Muscle of back (tissue), 3 donors: ENCODE measurements at regions not wholly inside any gene's neighbourhood (a gene's known extent, or its start where the extent isn't known, plus 50 kb on each side); places are given as distances from the start of the nearest gene placed in this dataset.
"Not testable (repeated sequence)": the region's sequence is repeated elsewhere in the genome, so short reads cannot be mapped to it uniquely, and the experiment has no call there.

Experiments used
- DNase-seq, 3 donors: peaks; one replicate each; pipeline versions ENCODE4 v3.0.0 to v3.0.0-alpha.2; 2013

DNA sequence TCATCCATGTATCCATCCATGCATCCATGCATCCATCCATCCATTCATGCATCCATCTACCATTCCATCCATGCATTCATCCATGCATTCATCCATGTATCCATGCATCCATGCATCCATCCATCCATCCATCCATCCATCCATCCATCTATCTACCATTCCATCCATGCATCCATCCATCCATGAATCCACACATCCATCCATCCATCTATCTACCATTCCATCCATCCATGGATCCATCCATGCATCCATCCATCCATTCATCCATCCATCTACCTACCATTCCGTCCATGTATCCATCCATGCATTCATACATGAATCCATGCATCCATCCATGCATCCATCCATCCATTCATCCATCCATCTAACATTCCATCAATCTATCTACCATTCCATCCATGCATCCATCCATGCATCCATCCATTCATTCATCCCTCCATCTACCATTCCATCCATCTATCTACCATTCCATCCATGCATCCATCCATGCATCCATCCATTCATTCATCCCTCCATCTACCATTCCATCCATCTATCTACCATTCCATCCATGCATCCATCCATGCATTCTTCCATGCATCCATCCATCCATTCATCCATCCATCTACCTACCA lies 257.2 kb downstream of the CRLF2 start:
- not testable (repeated sequence) for DNase-seq

DNA sequence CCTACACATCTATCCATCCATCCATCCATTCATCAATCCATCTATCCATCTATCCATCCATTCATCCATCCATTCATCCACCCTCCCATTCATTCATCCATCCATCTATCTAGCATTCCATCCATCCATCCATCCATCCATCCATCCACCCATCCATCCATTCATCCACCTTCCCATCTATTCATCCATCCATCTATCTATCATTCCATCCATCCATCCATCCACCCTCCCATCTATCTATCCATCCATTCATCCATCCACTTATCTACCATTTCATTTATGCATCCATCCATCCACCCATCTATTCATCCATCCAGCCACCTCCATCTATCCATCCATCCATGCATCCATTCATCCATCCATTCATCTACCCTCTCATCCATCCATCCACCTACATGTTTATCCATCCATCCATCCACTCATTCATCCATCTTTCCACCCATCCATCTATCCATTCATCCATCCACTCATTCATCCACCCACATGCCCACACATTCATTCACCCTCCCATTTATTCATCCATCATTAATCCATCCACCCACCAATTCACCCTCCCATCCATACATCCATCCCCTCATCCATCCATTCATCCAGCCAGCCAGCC lies 258.5 kb downstream of the CRLF2 start:
- DNase-seq = no peak

DNA sequence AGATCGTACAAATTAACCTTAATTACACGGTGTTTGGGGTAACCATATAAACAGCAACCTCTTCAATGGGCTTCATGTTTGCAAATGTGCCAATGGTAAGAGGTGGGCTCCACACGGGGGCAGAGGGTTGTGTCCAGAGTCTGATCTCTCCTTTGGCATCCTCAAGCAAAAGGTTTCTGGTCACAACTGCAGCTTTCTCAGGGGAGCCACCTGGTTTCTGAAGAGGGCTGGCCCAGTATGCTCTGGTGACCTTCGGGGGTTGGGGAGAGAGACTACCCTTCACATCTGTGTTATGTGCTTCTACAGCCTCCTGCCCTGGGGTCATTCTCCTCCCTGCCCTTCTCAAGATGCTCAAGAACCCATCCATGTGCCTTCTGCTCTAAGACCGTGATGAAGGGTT lies 259.6 kb downstream of the CRLF2 start:
- DNase-seq = no peak

DNA sequence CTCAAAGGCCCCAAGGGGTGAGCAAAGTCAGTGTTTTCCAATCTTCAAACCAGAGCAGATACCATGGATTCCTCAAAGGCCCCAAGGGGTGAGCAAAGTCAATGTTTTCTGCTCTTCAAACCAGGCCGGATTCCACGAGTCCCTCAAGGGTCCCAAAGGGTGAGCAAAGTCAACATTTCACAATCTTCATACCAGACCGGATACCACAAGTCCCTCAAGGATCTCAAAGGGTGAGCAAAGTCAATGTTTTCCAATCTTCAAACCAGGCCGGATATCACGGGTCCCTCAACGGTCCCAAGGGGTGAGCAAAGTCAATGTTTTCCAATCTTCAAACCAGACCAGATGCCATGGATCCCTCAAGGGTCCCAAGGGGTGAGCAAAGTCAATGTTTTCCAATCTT lies 265.2 kb downstream of the CRLF2 start:
- not testable (repeated sequence) for DNase-seq

DNA sequence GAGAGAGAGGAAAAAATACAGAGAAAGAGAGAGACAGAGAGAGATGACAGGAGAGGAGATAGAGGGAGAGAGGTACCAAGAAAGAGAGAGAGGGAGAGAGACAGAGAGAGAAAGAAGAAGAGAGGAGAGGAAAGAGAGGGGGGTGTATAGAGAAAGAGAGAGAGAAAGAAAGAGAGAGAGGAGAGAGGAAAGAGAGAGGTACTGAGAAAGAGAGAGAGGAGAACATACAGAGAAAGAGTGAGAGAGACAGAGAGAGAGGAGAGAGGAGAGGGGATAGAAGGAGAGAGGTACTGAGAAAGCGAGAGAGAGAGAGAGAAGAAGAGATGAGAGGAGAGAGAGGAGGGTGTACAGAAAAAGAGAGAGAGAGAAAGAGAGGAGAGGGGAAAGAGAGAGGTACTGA lies 269.4 kb downstream of the CRLF2 start:
- DNase-seq = no peak

DNA sequence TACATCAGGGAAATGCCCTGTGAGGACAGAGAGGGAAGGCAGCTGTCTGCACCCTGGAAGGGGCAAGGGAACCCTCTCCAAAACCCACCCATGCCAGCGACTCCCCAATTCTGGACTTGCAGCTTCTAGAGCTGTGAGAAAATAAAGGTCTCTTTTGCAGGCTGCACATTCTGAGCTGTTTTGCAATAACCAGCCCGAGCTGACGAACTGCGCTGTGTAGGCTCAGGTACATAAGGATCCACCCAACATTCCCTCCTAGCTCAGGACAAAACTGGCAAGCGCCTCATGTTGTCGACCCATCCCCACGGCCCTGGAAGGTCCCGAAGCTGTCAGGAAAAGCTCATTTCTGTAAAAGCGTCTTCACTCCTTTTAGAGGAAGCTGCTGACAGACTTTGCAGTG lies 271.8 kb downstream of the CRLF2 start:
- no peak for DNase-seq

DNA sequence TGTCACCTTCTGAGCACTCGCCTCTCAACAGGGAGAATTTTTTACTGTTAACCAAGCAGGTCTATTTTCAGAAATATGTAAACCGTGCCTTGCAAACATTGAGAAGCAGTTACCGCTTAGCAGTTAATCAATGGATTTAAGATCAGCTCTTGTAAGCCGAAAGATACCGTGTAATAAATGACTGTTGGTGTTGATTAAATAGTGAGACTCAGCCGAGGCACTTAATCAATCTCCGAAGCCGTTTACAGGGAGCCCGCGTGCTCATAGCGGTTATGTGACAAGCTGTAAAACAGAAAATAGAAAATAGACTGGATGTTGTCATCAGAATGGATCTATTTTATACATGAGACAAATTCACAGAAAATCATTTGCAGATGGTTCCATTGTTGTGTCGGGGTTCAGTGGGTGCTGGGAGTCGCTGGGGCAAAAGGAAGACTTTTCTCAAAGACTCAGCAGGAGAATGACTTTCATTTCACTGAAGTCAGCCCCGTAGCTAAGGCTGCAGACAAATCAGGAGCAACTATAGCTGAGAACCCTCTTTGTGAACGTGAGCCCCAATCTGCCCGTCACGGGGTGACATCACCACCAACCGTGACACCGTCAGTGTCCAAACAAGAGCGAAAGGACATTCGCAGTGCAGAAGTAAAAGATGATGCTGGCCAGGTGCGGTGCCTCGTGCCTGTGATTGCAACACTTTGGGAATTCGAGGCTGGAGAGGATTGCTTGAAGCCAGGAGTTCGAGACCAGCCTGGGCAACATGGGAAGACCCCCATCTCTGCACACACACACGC lies 275.3 kb downstream of the CRLF2 start:
- DNase-seq = no peak

DNA sequence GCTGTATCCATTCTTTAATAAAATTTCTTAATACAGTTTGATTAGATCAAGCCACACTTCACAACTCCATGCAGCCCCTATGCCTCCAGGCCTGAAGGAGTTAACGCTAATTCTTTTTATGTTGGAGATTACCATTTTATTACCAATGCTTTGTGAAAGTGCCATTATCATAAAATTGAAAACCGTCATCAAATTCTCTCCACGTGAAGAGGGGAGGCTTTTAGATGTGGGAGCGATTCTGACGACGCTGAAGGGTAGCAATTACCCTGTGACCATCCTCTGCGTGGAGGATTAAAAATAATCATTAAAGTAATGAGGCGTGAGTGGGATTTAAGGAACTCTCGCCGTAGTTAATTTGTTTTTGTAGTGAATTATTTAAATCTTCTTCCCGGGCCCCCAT lies 278.8 kb downstream of the CRLF2 start:
- no peak for DNase-seq

DNA sequence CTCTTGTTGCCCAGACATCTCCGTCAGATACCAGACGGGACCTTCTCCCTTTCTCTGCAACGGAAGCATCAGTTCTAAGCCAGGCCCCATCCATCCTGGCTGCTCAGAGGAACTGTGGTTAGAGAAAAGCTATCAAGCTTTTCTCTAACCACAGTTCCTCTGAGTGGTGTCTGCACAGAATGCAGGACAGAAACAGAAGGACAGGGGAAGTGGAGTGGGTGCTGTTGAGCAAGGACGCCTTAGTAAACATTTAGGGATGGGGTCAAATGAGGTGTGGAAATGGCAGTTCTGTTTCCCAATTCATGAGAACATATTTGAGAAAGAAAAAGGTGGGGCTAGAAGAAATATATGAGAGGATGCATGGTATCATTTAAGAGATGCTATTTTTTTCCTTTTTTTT lies 283.8 kb downstream of the CRLF2 start:
- no peak for DNase-seq

DNA sequence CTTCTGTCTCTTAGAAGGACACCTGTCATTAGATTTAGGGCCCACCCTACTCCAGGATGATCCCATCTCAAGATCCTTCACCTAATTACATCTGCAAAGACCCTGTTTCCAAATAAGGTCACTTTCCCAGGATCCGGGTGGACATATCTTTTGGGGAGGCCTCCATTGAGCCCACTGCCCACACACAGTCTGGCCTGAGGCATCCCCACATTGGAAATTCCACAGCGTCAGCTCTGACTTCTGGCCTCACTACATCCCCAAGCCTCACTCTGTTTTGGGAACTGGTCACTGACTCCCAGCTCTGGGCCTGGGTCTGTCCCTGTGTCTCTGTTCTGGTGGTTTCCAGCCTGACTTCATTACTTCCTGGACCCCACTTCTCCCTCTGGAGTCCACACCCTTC lies 285.5 kb downstream of the CRLF2 start:
- DNase-seq = no peak

DNA sequence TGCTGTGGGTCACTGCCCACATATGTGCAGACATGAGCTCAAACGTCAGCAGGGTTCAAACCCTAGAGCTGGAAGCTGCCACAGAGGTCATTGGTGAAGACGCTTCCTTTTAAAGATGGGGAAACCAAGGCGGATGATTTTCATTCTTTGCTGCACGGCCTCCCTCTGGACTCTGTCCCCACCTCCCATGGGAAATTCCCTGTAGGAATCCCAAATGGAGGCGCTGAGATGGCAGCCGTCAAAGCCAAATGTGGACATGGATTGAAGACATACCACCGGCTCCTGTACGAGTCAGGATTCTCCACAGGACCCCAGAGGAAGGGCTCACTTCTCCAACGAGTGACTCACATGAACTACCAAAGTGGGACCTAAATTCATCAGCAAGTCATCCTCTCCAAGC lies 286.4 kb downstream of the CRLF2 start:
- no peak for DNase-seq

DNA sequence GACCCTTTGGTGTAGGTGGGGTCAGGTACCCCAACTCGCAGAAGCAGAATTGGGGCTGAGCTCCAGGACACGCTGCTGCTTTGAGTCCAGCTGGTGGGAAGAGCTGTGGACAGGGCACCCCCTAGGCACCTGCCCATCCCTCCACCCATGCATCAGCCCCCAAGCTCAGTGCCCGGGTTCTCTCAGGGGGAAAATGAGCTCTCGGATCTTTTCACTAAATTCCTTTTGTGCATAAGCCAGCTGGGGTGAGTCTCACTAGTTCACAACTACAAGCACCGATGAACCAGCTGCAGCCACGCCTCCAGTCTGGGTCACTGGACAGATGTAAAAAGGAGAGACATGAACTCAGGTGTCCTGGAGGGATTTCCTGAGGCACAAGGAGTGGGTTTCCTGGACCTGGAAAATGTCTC lies 286.8 kb downstream of the CRLF2 start:
- DNase-seq = no peak

DNA sequence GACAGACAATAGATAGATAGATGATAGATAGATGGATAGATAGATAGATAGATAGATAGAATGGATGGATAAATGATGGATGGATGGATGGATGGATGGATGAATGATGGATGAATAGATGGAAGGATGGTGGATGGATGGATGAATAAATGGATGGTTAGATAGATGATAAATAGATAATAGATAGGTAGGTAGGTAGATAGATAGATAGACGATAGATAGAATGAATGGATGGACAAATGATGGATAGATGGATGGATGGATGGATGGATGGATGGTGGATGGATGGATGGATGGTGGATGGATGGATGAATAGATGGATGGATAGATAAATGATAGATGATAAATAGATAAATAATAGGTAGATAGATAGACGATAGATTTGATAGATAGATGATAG lies 287.4 kb downstream of the CRLF2 start:
- no peak for DNase-seq

DNA sequence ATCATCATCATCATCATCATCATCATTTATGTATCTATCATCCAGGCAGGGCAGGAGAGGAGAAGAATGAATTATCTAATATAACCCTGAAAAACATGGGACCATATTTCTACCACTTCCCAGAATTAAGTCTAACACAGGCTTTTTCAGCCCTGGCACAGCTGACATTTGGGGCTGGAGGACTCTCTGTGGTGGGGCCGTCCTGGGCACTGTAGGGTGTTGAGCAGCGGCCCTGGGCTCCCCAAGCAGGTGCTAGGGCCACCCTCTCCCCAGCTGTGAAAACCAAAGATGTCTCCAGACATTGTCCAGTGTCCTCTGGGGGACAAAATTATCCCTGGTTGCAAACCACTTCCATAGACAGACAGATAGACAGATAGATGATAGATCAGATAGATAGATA lies 288.4 kb downstream of the CRLF2 start:
- DNase-seq = no peak

DNA sequence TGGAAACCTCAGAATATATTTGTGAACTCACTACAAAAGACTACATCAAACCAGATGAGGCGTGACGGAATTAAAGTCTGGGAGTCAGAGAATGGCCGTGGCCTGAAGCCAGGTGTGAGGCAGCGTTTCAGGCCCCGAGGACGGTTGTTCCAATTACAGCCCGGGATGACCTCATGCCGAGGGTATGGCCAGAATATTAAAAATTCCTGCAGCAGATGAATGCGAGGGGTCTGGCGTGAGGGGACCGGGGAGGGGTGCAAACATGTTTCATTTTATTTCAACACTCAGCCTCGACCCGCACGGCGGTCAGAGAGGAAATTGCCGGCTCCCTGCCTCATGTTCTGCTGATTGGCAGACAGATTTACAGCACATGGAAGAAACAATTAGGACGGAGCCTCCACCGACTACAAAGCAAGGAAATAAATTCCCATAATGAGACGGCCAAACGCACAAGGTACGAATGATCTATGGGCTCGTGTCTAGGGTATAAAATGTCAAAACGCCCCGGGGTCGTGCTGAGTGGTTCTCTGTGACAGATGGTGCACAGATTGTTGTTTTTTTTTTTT lies 289.7 kb downstream of the SHOX start:
- DNase-seq = peak; percentile 85 to 95 (median 89)

DNA sequence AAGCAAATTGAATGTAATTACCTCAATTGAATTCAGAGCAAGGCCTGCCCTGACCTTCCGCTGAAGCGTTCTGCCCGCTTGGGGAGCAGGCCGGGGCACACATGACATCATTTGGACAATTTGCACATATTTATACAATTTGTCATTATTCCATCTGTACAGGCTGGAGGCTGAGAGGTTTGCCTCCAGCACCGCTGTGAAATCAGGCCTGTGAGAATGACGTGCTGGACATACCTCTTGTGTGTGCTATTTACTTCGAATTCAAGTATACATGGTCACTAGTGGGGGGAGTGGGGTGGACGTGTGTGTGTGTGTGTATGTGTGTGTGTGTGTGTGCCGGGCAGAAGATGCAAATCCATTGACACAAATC lies 285.6 kb downstream of the SHOX start:
- no peak for DNase-seq

DNA sequence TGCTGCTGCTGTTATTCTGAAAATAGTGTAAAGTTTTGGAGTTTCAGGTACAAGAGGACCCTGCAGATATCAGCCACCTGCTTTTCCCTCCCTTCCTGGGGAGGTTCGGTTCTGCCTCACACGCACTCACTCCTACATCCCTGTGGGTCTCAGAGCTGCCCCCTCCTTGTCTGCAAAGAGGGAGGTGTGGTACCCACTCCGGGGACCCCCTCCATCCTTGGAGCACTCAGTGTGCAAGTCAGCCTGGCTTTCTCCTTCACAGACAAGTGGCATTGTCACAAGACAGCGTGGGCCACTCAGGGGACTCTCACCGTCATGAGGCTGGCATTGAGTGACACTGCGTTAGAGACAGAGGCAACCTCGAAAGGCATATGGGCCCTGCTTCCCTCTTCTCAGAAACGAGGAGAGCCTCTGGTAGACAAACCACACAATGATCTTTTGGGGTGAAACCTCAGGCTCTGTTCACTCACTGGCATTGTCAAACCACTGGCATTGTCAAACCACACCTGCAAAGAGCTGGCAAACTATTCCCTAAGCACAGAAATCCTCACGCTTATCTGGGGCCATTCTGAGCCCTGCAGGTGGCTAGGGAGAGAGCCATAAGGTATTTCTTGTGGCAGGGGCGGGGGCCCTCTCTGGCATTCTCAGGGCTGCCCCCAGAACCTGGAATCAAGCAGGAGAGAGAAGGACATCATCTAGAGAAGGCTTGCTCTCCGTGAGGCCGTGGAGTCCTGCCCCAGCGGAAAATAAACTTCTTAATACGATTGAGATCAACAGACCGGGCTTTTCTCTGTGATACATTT lies 285.0 kb downstream of the SHOX start:
- no peak for DNase-seq

DNA sequence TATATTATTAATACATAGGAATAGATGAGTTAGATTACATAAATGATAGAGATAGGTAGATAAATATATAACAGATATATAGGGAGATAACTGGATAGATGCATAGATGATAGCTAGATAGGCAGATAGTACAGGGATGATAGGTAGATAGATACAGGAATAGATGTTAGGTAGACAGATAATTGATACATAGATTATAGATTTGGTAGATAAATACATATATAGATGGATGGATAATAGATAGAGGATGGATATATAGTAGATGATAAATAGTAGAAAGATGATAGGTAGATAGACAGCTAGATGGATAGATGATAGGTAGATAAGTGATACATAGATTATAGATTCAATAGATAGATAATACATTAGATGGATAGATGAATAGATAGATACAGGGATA lies 283.6 kb downstream of the SHOX start:
- no peak for DNase-seq

DNA sequence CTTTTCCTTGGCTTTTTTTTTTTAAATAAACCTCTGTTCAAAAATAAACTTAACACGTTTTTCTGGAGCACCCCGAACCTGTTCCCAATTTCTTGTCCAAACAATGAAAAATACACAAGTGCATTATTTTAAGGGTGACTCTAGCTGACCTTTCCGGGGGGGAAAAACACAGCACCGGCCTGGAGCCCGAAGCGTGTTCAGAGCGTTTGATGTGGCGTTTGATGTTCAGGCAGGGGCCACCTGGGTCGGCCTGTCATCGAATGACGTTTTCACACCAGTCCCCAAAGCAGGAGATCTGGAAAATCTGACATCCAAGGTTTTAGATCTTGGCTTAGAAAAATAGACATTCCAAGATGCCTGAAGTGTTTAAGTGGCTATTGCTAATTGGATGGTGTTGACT lies 282.1 kb downstream of the SHOX start:
- DNase-seq = no peak

DNA sequence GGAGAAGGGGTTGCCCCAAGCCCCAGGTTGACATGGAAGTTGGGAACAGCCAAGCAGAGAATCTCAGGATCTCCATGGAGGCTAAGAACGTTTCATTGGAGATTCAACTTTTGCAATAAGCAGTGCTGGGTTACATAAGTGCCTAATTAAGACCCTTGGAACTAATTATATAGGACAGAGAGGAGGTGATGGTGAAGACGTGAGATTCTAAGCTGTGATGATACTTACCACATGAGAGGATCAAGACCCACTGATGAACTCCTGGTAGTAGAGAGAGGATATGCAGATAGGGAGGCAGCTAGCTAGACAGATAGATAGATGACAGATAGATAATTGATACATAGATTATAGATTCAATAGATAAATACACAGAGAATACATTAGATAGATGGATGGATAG lies 278.5 kb downstream of the SHOX start:
- DNase-seq = not testable (repeated sequence)

DNA sequence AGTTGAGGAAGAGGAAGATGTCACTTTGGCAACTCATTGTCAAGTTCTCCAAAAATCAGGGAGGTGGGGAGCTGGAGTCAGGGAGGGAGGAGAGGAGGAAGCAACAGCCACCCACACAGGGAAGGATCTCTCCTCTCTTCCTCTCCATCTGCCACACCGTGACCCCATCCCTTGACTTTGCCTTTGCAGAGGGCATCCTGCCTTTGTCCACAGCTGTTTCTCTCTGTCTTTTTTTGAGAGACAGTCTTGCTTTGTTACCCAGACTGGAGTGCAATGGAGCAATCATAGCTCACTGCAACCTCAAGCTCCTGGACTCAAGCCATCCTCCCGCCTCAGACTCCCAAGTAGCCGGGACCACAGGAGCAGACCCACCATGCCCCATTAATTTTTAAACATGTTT lies 276.0 kb downstream of the SHOX start:
- DNase-seq = no peak

DNA sequence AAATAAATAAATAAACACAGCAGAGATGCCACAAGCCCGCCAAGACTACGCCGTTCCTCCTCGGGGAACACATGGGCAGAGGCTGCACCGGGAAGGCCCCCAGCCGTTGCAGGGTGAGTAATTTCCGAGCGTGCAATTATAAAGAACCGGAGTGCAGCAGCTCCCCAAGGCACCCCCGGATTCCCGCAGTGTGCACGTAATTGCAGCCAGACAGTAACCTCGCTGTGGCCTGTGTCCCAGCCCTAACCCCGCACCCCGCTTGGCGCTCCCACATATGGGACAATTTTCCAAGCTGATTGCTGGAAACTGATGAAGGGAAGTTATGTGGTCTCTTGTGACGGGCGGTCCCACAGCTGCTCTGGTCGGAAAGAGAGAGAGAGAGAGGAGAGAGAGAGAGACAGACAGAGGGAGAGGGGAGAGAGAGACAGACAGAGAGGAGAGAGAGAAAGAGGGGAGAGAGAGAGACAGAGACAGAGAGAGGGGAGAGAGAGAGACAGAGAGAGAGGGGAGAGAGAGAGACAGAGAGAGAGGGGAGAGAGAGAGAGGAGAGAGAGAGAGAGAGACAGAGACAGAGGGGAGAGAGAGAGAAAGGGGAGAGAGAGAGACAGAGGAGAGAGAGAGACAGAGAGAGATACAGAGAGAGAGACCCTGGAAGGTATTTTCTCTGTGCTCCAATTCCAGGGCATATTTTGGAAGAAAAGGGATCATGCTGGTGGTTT lies 275.4 kb downstream of the SHOX start:
- DNase-seq = peak in 2 of 3 donors; percentile 34 to 63
